ENCODE measurements at regions not wholly inside any gene's neighbourhood (a gene's known extent, or its start where the extent isn't known, plus 50 kb on each side); places are given as distances from the start of the nearest gene placed in this dataset.

- no peak for DNase-seq (ENCODE audit: extremely low read depth, low read depth)
- TF ChIP-seq CTCF (IDR thresholded peaks at IDR 0.05; ENCODE audit: low read depth, low read length, missing control alignments) = no peak
- H3K4me3 ChIP-seq (replicated peaks; ENCODE audit: low read depth, low read length) = no peak overlapping the region
Observed at GRCh38 chrY:16715278-16715677, 1164.7 kb downstream of the CDY2B start.

GRCh38 chrY:16673102-16673787 is 1206.8 kb downstream of the CDY2B start:
- no peak for TF ChIP-seq CTCF (IDR thresholded peaks at IDR 0.05; ENCODE audit: low read depth, low read length, missing control alignments)
- no peak for DNase-seq (ENCODE audit: extremely low read depth, low read depth)
- no peak overlapping the region for H3K4me3 ChIP-seq (replicated peaks; ENCODE audit: low read depth, low read length)

GRCh38 chrY:16668402-16668801 is 1211.6 kb downstream of the CDY2B start:
- no peak for TF ChIP-seq CTCF (IDR thresholded peaks at IDR 0.05; ENCODE audit: low read depth, low read length, missing control alignments)
- H3K4me3 ChIP-seq (replicated peaks; ENCODE audit: low read depth, low read length) = no peak overlapping the region
- no peak for DNase-seq (ENCODE audit: extremely low read depth, low read depth)

GRCh38 chrY:16662741-16663140 is 1217.3 kb downstream of the CDY2B start:
- no peak overlapping the region for H3K4me3 ChIP-seq (replicated peaks; ENCODE audit: low read depth, low read length)
- no peak for TF ChIP-seq CTCF (IDR thresholded peaks at IDR 0.05; ENCODE audit: low read depth, low read length, missing control alignments)
- no peak for DNase-seq (ENCODE audit: extremely low read depth, low read depth)

- no peak overlapping the region for H3K4me3 ChIP-seq (replicated peaks; ENCODE audit: low read depth, low read length)
- DNase-seq (ENCODE audit: extremely low read depth, low read depth) = no peak
- TF ChIP-seq CTCF (IDR thresholded peaks at IDR 0.05; ENCODE audit: low read depth, low read length, missing control alignments) = no peak
Observed at GRCh38 chrY:16659340-16659739, 1220.7 kb downstream of the CDY2B start.

GRCh38 chrY:16653971-16654370 is 1226.0 kb downstream of the CDY2B start:
- TF ChIP-seq CTCF (IDR thresholded peaks at IDR 0.05; ENCODE audit: low read depth, low read length, missing control alignments) = no peak
- no peak for DNase-seq (ENCODE audit: extremely low read depth, low read depth)
- H3K4me3 ChIP-seq (replicated peaks; ENCODE audit: low read depth, low read length) = no peak overlapping the region

- DNase-seq (ENCODE audit: extremely low read depth, low read depth) = no peak
- no peak for TF ChIP-seq CTCF (IDR thresholded peaks at IDR 0.05; ENCODE audit: low read depth, low read length, missing control alignments)
- H3K4me3 ChIP-seq (replicated peaks; ENCODE audit: low read depth, low read length) = no peak overlapping the region
Observed at GRCh38 chrY:16645991-16646390, 1234.0 kb downstream of the CDY2B start.
